ENCODE measurements at regions not wholly inside any gene's neighbourhood (a gene's known extent, or its start where the extent isn't known, plus 50 kb on each side); places are given as distances from the start of the nearest gene placed in this dataset.
A peak's percentile ranks its signal among the peaks of the same experiment; 100 is the strongest.
"Not testable (repeated sequence)": the region's sequence is repeated elsewhere in the genome, so short reads cannot be mapped to it uniquely, and the experiment has no call there.

GRCh38 chr10:27390681-27391080 is 113.4 kb upstream of the RAB18 start:
- DNase-seq (ENCODE audit: low read depth in 2 of 2, low spot score in 1 of 2) = no peak

GRCh38 chr10:27388761-27389399 is 115.2 kb upstream of the RAB18 start:
- DNase-seq (ENCODE audit: low read depth in 2 of 2, low spot score in 1 of 2) = no peak

GRCh38 chr10:27383595-27384542 is 120.2 kb upstream of the RAB18 start:
- no peak for DNase-seq (ENCODE audit: low read depth in 2 of 2, low spot score in 1 of 2)

GRCh38 chr10:27382176-27382575 is 121.9 kb upstream of the RAB18 start:
- DNase-seq (ENCODE audit: low read depth in 2 of 2, low spot score in 1 of 2) = no peak

- no peak for DNase-seq (ENCODE audit: low read depth in 2 of 2, low spot score in 1 of 2)
These were observed 123.2 kb upstream of the RAB18 start for GRCh38 chr10:27380929-27381358.

GRCh38 chr10:27379041-27379440 is 125.1 kb upstream of the RAB18 start:
- not testable (repeated sequence) for DNase-seq (ENCODE audit: low read depth in 2 of 2, low spot score in 1 of 2)

- no peak for DNase-seq (ENCODE audit: low read depth in 2 of 2, low spot score in 1 of 2)
These were observed 130.4 kb upstream of the RAB18 start for GRCh38 chr10:27373566-27374160.

- DNase-seq (ENCODE audit: low read depth in 2 of 2, low spot score in 1 of 2) = no peak
These were observed 131.5 kb upstream of the ACBD5 start for GRCh38 chr10:27372095-27372494.

- not testable (repeated sequence) for DNase-seq (ENCODE audit: low read depth in 2 of 2, low spot score in 1 of 2)
These were observed 130.8 kb upstream of the ACBD5 start for GRCh38 chr10:27371375-27371774.

GRCh38 chr10:27369880-27370279 is 129.3 kb upstream of the ACBD5 start:
- no peak for DNase-seq (ENCODE audit: low read depth in 2 of 2, low spot score in 1 of 2)

GRCh38 chr10:27368706-27369105 is 128.1 kb upstream of the ACBD5 start:
- DNase-seq (ENCODE audit: low read depth in 2 of 2, low spot score in 1 of 2) = no peak

- DNase-seq (ENCODE audit: low read depth in 2 of 2, low spot score in 1 of 2) = no peak
These were observed 126.2 kb upstream of the ACBD5 start for GRCh38 chr10:27366769-27367168.

- no peak for DNase-seq (ENCODE audit: low read depth in 2 of 2, low spot score in 1 of 2)
These were observed 123.4 kb upstream of the ACBD5 start for GRCh38 chr10:27364028-27364427.

- peak; percentile 62 to 71 for DNase-seq (ENCODE audit: low read depth in 2 of 2, low spot score in 1 of 2)
These were observed 120.1 kb upstream of the ACBD5 start for GRCh38 chr10:27360581-27361172.

GRCh38 chr10:27359792-27360355 is 119.3 kb upstream of the ACBD5 start:
- no peak for DNase-seq (ENCODE audit: low read depth in 2 of 2, low spot score in 1 of 2)

- no peak for DNase-seq (ENCODE audit: low read depth in 2 of 2, low spot score in 1 of 2)
These were observed 116.1 kb upstream of the ACBD5 start for GRCh38 chr10:27356738-27357137.

- DNase-seq (ENCODE audit: low read depth in 2 of 2, low spot score in 1 of 2) = no peak
These were observed 115.4 kb upstream of the ACBD5 start for GRCh38 chr10:27355918-27356573.

GRCh38 chr10:27354643-27355270 is 114.2 kb upstream of the ACBD5 start:
- not testable (repeated sequence) for DNase-seq (ENCODE audit: low read depth in 2 of 2, low spot score in 1 of 2)

GRCh38 chr10:27354100-27354499 is 113.5 kb upstream of the ACBD5 start:
- not testable (repeated sequence) for DNase-seq (ENCODE audit: low read depth in 2 of 2, low spot score in 1 of 2)

- DNase-seq (ENCODE audit: low read depth in 2 of 2, low spot score in 1 of 2) = no peak
These were observed 109.4 kb upstream of the ACBD5 start for GRCh38 chr10:27349987-27350386.

Measured in stimulated activated CD8-positive, alpha-beta memory T cell treated with anti-CD3 and anti-CD28 coated beads, Interleukin-4, amount 100 ng/mL, for 4 hours (primary cell).